ENCODE measurements at regions not wholly inside any gene's neighbourhood (a gene's known extent, or its start where the extent isn't known, plus 50 kb on each side); places are given as distances from the start of the nearest gene placed in this dataset.

DNA sequence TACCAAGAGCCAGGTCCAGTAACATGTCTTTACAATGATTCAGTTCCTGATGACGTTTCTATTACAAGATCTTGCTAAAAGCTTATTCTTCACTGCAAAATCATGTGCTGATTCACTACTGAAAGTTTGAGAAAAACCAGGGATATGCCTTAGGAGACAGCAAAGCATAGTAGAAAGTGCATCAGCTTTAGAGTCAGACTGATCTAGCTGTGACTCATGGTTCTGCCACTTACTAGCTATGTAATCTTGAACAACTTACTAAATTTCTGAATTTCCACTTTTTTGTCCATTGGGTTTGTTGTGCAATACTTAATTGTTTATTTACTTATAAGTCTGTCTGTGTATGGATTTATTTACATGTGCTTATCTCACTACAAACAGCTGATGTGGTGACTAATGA is 198.5 kb upstream of the RSPO3 start:
- TF ChIP-seq, protein P1, sequence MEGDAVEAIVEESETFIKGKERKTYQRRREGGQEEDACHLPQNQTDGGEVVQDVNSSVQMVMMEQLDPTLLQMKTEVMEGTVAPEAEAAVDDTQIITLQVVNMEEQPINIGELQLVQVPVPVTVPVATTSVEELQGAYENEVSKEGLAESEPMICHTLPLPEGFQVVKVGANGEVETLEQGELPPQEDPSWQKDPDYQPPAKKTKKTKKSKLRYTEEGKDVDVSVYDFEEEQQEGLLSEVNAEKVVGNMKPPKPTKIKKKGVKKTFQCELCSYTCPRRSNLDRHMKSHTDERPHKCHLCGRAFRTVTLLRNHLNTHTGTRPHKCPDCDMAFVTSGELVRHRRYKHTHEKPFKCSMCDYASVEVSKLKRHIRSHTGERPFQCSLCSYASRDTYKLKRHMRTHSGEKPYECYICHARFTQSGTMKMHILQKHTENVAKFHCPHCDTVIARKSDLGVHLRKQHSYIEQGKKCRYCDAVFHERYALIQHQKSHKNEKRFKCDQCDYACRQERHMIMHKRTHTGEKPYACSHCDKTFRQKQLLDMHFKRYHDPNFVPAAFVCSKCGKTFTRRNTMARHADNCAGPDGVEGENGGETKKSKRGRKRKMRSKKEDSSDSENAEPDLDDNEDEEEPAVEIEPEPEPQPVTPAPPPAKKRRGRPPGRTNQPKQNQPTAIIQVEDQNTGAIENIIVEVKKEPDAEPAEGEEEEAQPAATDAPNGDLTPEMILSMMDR (conservative IDR thresholded peaks at IDR 0.05): no peak
- H2BK5ac ChIP-seq (ENCODE audit: insufficient read length, low read length): no peak overlapping the region
- H3K9ac ChIP-seq (ENCODE audit: extremely low read depth, insufficient read length, low read length): no peak overlapping the region
- no peak for DNase-seq
- H3K4ac ChIP-seq (ENCODE audit: low read depth, low read length): no peak overlapping the region
- H2AFZ ChIP-seq (ENCODE audit: low read length): no peak overlapping the region
- Mint-ChIP-seq H3K27ac (no peak overlapping the region), H3K9me3 (no peaks in the 10 kb centered on the region), H3K4me1 (peaks cover 4 to 5% of the 10 kb centered on the region in 2 experiments; a peak in 1 of 4 replicates), H3K4me3 (no peak overlapping the region), H3K27me3 (ENCODE audit: low read depth) (no peaks in the 10 kb centered on the region), H3K36me3 (ENCODE audit: insufficient read depth in 1 of 3, low read depth in 3 of 3) (no peaks in the 10 kb centered on the region)
- no peak overlapping the region for H3T11ph ChIP-seq (ENCODE audit: low read length)
- no peaks in the 10 kb centered on the region for H3K79me1 ChIP-seq (ENCODE audit: insufficient read depth, low read depth, low read length, poor library complexity, severe bottlenecking)
- H2BK120ac ChIP-seq (ENCODE audit: low read depth, low read length, poor library complexity, severe bottlenecking): no peak overlapping the region
- H3K23ac ChIP-seq (ENCODE audit: insufficient read length, low read depth, low read length): no peak overlapping the region
- no peaks in the 10 kb centered on the region for H3K27me3 ChIP-seq (ENCODE audit: insufficient read depth, low read length)
- no peak overlapping the region for H2BK15ac ChIP-seq (ENCODE audit: low read depth, low read length)
- H3K23me2 ChIP-seq (ENCODE audit: insufficient read length, low read depth, low read length, poor library complexity, severe bottlenecking): no peaks in the 10 kb centered on the region
- no peak overlapping the region for H2AK5ac ChIP-seq (ENCODE audit: insufficient read length, low read length)
- H2BK12ac ChIP-seq (ENCODE audit: insufficient read length, low read depth, low read length): no peak overlapping the region
- no peak overlapping the region for H4K8ac ChIP-seq (replicated peaks; ENCODE audit: insufficient read length, low read depth, low read length)
- no peaks in the 10 kb centered on the region for H4K20me1 ChIP-seq (ENCODE audit: control insufficient read depth, insufficient read depth, insufficient read length)
- H3K9me3 ChIP-seq (ENCODE audit: control insufficient read depth, low read depth, low read length): no peaks in the 10 kb centered on the region
- H3K27ac ChIP-seq (ENCODE audit: insufficient read length, low read depth, low read length): no peak overlapping the region
- H3K18ac ChIP-seq (ENCODE audit: insufficient read length, low read depth, low read length): no peak overlapping the region
- no peak overlapping the region for H4K5ac ChIP-seq (ENCODE audit: insufficient read length, low read depth, low read length)
- H3K79me2 ChIP-seq (ENCODE audit: insufficient read depth, low read length): no peaks in the 10 kb centered on the region
- H3K56ac ChIP-seq (ENCODE audit: insufficient read length, low read depth, low read length): no peak overlapping the region
- no CpG with 5 or more reads among the region's 1 CpG for WGBS (ENCODE audit: extremely low coverage, insufficient read length, low lambda C conversion rate)
- H3K4me2 ChIP-seq (ENCODE audit: insufficient read depth, insufficient read length, low read length): no peak overlapping the region
- no peak overlapping the region for H3K14ac ChIP-seq (ENCODE audit: insufficient read depth, low read length)
- no peak overlapping the region for H2BK20ac ChIP-seq (ENCODE audit: low read depth, low read length, poor library complexity, severe bottlenecking)
- H3K4me1 ChIP-seq (ENCODE audit: insufficient read depth, low read length): no peaks in the 10 kb centered on the region; the same call in 1 of the 2 replicates
- no peak overlapping the region for H4K91ac ChIP-seq (ENCODE audit: insufficient read length, low read depth, low read length)

All from H9 (cell line).